IMR-90 (cell line): ENCODE measurements at regions not wholly inside any gene's neighbourhood (a gene's known extent, or its start where the extent isn't known, plus 50 kb on each side); places are given as distances from the start of the nearest gene placed in this dataset.
A peak's percentile ranks its signal among the peaks of the same experiment; 100 is the strongest.

Experiments used
- ATAC-seq: fragments of 200-7000 bp; cut with Tn5 transposase; 2 replicates; pipeline ENCODE4 v1.9.1; 2020; ENCODE audit warnings: low read depth, mild to moderate bottlenecking, moderate library complexity
- BruUV-seq: library from RNA; stranded (reverse); fragments of 400-500 nt; replicated peaks from 2 replicates; lab custom pipeline; 2021; lab: Mats Ljungman, UMichigan
- CTCF ChIA-PET: fragments of 300-600 bp; formaldehyde crosslinking; extraction: SDS; loops from one replicate; lab custom pipeline; 2021; ENCODE audit warnings: antibody characterized with exemption; lab: Yijun Ruan, JAX
- POLR2A ChIA-PET: fragments of 300-600 bp; sonication (Branson Sonifier 250); formaldehyde crosslinking; loops from one replicate; lab custom pipeline; 2022; ENCODE audit warnings: antibody characterized with exemption; ENCODE audit not compliant: unreplicated experiment; lab: Charles Lee
- DNase-seq: peaks from one replicate; pipeline ENCODE4 v3.0.0; 2013
- H2AFZ ChIP-seq: replicated peaks from 2 replicates; pipeline ENCODE3; 2013; ENCODE audit warnings: low read length, mild to moderate bottlenecking; ENCODE audit not compliant: poor library complexity
- H2AK5ac ChIP-seq: 2 replicates; pipeline ENCODE4 v1.6.1; 2013; ENCODE audit warnings: low read depth, low read length, inconsistent platforms
- H2AK9ac ChIP-seq: replicated peaks from 2 replicates; pipeline ENCODE3; 2013; ENCODE audit warnings: mild to moderate bottlenecking, low read depth, low read length, moderate library complexity; ENCODE audit not compliant: poor library complexity
- H2BK120ac ChIP-seq: 2 replicates; pipeline ENCODE4 v1.6.1; 2013; ENCODE audit warnings: low read depth, low read length, inconsistent platforms
- H2BK15ac ChIP-seq: 3 replicates; pipeline ENCODE4 v1.6.1; 2013; ENCODE audit warnings: low read depth, low read length, inconsistent platforms
- H2BK20ac ChIP-seq: 2 replicates; pipeline ENCODE4 v1.6.1; 2013; ENCODE audit warnings: low read depth, mild to moderate bottlenecking, inconsistent platforms, low read length, moderate library complexity
- H2BK5ac ChIP-seq: 2 replicates; pipeline ENCODE4 v1.6.1; 2013; ENCODE audit warnings: mild to moderate bottlenecking, low read depth, low read length, inconsistent platforms; ENCODE audit not compliant: poor library complexity, severe bottlenecking
- H3K14ac ChIP-seq: replicated peaks from 2 replicates; pipeline ENCODE4 v1.6.1; 2013; ENCODE audit warnings: low read depth, low read length, inconsistent platforms
- H3K18ac ChIP-seq: 2 replicates; pipeline ENCODE4 v1.6.1; 2013; ENCODE audit warnings: low read depth, low read length, control low read depth
- H3K23ac ChIP-seq: 2 replicates; pipeline ENCODE4 v1.6.1; 2013; ENCODE audit warnings: low read depth, low read length, inconsistent platforms
- H3K27ac ChIP-seq: 2 replicates; pipeline ENCODE4 v1.5.1; 2013; ENCODE audit warnings: mild to moderate bottlenecking, control low read depth, low read length; ENCODE audit not compliant: insufficient read depth
- H3K27me3 ChIP-seq: 2 replicates; pipeline ENCODE4 v1.6.1; 2013; ENCODE audit warnings: low read length; ENCODE audit not compliant: control insufficient read depth, insufficient read depth
- H3K36me3 ChIP-seq: 2 replicates; pipeline ENCODE4 v1.6.1; 2013; ENCODE audit warnings: low read length, mixed read lengths; ENCODE audit not compliant: control insufficient read depth, insufficient read depth
- H3K4ac ChIP-seq: 2 replicates; pipeline ENCODE4 v1.6.1; 2013; ENCODE audit warnings: low read depth, low read length, inconsistent platforms
- H3K4me1 ChIP-seq: 2 replicates; pipeline ENCODE4 v1.6.1; 2013; ENCODE audit warnings: low read length, mixed read lengths; ENCODE audit not compliant: control insufficient read depth, insufficient read depth
- H3K4me2 ChIP-seq: 2 replicates; pipeline ENCODE4 v1.6.1; 2013; ENCODE audit warnings: low read depth, mild to moderate bottlenecking, control low read depth, low read length, moderate library complexity
- H3K4me3 ChIP-seq: 2 replicates; pipeline ENCODE4 v1.5.1; 2013; ENCODE audit warnings: low read depth, mild to moderate bottlenecking, control low read depth, low read length, moderate library complexity; ENCODE audit not compliant: insufficient read depth
- H3K56ac ChIP-seq: 2 replicates; pipeline ENCODE4 v1.6.1; 2013; ENCODE audit warnings: low read length, inconsistent platforms; ENCODE audit not compliant: insufficient read depth; ENCODE audit errors: extremely low read depth
- H3K79me1 ChIP-seq, 2 experiments: 2 replicates each; pipeline ENCODE4 v1.6.1; 2013; ENCODE audit warnings: low read length in 2 of 2, inconsistent platforms in 1 of 2, low read depth in 1 of 2
- H3K9ac ChIP-seq: 2 replicates; pipeline ENCODE4 v1.6.1; 2013; ENCODE audit warnings: low read depth, low read length, control low read depth
- H3K9me1 ChIP-seq: 2 replicates; pipeline ENCODE4 v1.6.1; 2013; ENCODE audit warnings: low read length, inconsistent platforms; ENCODE audit not compliant: insufficient read depth
- H3K9me3 ChIP-seq: 2 replicates; pipeline ENCODE4 v1.6.1; 2013; ENCODE audit warnings: low read length; ENCODE audit not compliant: control insufficient read depth, insufficient read depth
- H4K20me1 ChIP-seq: 2 replicates; pipeline ENCODE4 v1.6.1; 2013; ENCODE audit warnings: low read length, inconsistent platforms; ENCODE audit not compliant: insufficient read depth
- H4K5ac ChIP-seq: 2 replicates; pipeline ENCODE4 v1.6.1; 2013; ENCODE audit warnings: mild to moderate bottlenecking, low read depth, low read length, control low read depth
- H4K8ac ChIP-seq, 2 experiments: 2 replicates each; pipeline ENCODE4 v1.6.1; 2013; ENCODE audit warnings: low read depth in 2 of 2, low read length in 2 of 2, control low read depth in 1 of 2, inconsistent platforms in 1 of 2
- H4K91ac ChIP-seq: 2 replicates; pipeline ENCODE4 v1.6.1; 2013; ENCODE audit warnings: low read depth, low read length, inconsistent platforms; ENCODE audit not compliant: insufficient read depth
- CTCF ChIP-seq: conservative IDR thresholded peaks from 2 replicates; pipeline ENCODE4 v1.5.1; 2012; ENCODE audit warnings: mild to moderate bottlenecking, low read depth, low read length, improper control_type of control experiment
- POLR2A ChIP-seq: IDR thresholded peaks from 2 replicates; pipeline ENCODE4 v1.6.1; 2012; ENCODE audit warnings: mild to moderate bottlenecking, low read depth, low read length
- RAD21 ChIP-seq: IDR thresholded peaks from 2 replicates; pipeline ENCODE4 v1.6.1; 2012; ENCODE audit warnings: low read length, improper control_type of control experiment
- SMC3 ChIP-seq: fragments of 150-350 bp; IDR thresholded peaks from 2 replicates; pipeline ENCODE4 v1.6.1; 2016; ENCODE audit warnings: low read depth, mild to moderate bottlenecking, antibody characterized with exemption, low read length, moderate library complexity
- USF2 ChIP-seq: fragments of 150-350 bp; IDR thresholded peaks from 2 replicates; pipeline ENCODE4 v1.6.1; 2017; ENCODE audit warnings: mild to moderate bottlenecking, antibody characterized with exemption, low read length, low read depth
- WGBS, 2 experiments: methylation state at CpG; one replicate each; pipeline versions ENCODE4 v1.1.5 to v1.1.7; 2013; ENCODE audit warnings: missing lambda C conversion rate in 2 of 2; ENCODE audit not compliant: insufficient read length in 1 of 2; ENCODE audit errors: extremely low coverage in 2 of 2; 5-methylcytosine and 5-hydroxymethylcytosine counted together
- dilution Hi-C: fragments of 300-500 bp; cut with HindIII; formaldehyde crosslinking; loops from one replicate; pipeline ENCODE4 v1.14.3; 2018; ENCODE audit warnings: low sequenced_read_pairs; ENCODE audit not compliant: unreplicated experiment
- in situ Hi-C: fragments of 300-500 bp; cut with MboI; formaldehyde crosslinking; loops from 3 replicates; pipeline ENCODE4 v1.14.3; 2019; ENCODE audit warnings: low sequenced_read_pairs, inconsistent platforms, mixed read lengths
- intact Hi-C: fragments of 100-400 bp; cut with micrococcal nuclease; formaldehyde crosslinking; loops from 2 replicates; pipeline ENCODE4 v1.10.0; 2022

- Histone ChIP-seq H3K4me2 (no peak overlapping the region), H3K23ac (no peak overlapping the region), H2AK5ac (no peak overlapping the region), H3K9me3 (no peaks in the 10 kb centered on the region), H4K8ac (no peak overlapping the region), H2BK20ac (no peak overlapping the region), H2BK5ac (no peak overlapping the region), H3K14ac (no peak overlapping the region), H3K56ac (no peak overlapping the region), H3K4me1 (no peaks in the 10 kb centered on the region), H3K79me1 (no peaks in the 10 kb centered on the region), H3K4me3 (no peak overlapping the region), H3K27me3 (no peaks in the 10 kb centered on the region), H2AK9ac (no peak overlapping the region), H3K9ac (no peak overlapping the region), H2BK15ac (no peak overlapping the region), H3K4ac (no peak overlapping the region), H4K20me1 (no peaks in the 10 kb centered on the region), H3K18ac (no peak overlapping the region), H3K36me3 (no peaks in the 10 kb centered on the region), H2BK120ac (no peak overlapping the region), H3K27ac (no peak overlapping the region), H4K5ac (no peak overlapping the region), H3K9me1 (no peaks in the 10 kb centered on the region), H2AFZ (peak overlapping the region; percentile 67), H4K91ac (no peak overlapping the region)
- no CpG with 5 or more reads among the region's 8 CpGs for WGBS, 2 experiments
- dilution Hi-C loops (no loop called here), intact Hi-C loops (loop anchor here (1.0 to 2.0 kb wide), 4 partner anchors 140 to 233 kb away; no protein-coding TSS in a partner anchor), in situ Hi-C loops (no loop called here)
- TF ChIP-seq USF2 (peak; percentile 56; the same call in 1 of the 2 replicates), RAD21 (peak; percentile 73), SMC3 (peak; percentile 84), CTCF (peak; percentile 69), POLR2A (no peak)
- DNase-seq: peak; percentile 54
- ChIA-PET CTCF (interaction anchor here (0.5 to 1.2 kb wide), 11 partner anchors 29 to 1984 kb away, joined by 3 to 7 read pairs (median 3); no protein-coding TSS in a partner anchor), POLR2A (no interaction called here)
- no TSS peak for BruUV-seq
- peak; percentile 100 for ATAC-seq
Observed at GRCh38 chr5:157994906-157995519, 136.1 kb upstream of the CLINT1 start.
